ENCODE measurements at regions not wholly inside any gene's neighbourhood (a gene's known extent, or its start where the extent isn't known, plus 50 kb on each side); places are given as distances from the start of the nearest gene placed in this dataset.

DNA sequence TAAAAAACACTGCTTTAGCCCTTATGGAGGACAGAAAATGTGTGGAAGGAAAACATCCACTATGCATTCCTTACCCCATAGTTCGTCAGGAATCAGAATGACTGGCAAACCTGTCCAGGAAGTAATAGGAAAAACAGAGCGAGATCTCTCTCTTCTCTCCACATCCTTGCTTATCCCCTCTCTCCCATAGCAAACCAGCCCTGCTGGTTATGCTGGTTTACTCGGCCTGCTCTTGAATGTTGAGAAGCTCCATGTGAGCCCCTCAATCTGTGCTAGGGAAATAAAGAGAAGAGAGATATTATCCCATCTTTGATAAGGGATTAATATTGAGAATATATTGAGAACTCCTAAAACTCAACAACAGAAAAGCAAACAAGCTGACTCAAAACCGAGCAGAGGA lies 402.8 kb upstream of the RBFOX1 start:
- no peak for DNase-seq (ENCODE audit: low read depth)

DNA sequence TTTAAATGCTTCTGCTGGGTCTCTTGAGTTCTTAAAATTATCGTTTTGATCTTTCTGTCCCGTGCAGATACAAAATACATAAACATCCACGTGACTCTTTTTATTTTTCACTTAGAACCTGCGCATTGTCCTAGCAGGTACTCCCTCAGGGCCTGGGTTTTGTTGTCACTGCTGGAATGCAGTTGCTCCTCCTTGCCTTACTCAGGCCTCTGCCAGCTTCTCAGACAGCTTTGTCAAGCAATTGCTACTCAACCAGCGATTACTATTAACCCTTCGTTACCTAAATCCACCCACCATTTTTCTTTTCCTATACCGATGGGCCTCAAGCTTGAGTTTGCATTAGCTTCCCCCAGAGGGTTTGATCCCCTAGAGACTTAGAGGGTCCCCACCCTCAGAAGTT lies 405.9 kb upstream of the RBFOX1 start:
- DNase-seq (ENCODE audit: low read depth) = no peak

DNA sequence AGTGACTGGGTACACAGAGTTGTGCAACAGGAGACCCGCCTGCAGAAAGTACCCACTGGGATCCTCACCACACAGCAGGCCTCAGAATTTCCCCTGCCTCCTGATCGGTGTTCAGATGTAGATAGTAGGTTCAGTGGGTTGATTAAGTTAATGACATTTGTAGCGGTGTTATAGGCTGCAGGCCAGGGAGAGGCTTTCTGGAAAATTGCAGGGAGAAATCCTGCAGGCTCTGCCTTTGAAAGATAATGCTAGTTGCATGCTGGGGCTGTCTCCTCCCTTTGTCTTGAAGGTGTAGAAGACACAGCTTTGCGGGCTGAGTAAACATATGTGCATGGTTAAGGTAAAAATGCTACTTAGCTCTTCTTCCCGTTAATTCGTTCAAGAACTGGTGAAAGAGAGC lies 406.3 kb upstream of the RBFOX1 start:
- DNase-seq (ENCODE audit: low read depth) = no peak

DNA sequence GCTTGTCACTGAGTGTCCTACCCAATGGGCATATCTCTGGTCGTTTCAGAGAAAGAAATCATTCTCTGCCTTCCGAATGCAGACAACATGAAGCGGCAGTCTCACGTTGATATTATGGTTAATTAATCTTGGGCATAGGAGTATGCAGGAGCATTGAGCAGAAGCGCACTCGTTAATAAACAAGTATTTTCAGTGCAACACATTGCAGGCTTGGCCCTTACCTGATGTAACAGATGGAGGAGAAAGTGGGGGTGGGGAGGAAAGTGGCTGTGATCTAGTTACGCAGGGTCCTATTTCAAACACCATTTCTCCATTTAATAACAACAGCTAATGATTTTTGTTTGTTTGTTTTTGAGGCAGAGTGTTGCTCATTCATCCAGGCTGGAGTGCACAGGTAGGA lies 414.0 kb upstream of the RBFOX1 start:
- no peak for DNase-seq (ENCODE audit: low read depth)

DNA sequence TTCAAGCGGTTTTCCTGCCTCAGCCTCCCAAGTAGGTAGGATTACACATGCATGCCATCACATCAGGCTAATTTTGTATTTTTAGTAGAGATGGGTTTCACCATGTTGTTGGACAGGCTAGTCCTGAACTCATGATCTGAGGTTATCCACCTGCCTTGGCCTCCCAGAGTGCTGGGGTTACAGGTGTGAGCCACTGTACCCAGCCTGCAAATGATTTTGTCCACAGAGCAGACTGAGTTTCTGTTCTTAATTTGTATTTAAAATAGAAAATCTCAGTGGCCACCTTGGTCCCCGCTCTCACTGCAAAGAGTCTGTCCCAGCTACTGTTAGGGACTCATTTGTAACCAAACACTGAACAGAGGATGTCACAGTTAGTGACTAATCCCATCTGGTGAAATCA lies 415.7 kb upstream of the RBFOX1 start:
- no peak for DNase-seq (ENCODE audit: low read depth)

DNA sequence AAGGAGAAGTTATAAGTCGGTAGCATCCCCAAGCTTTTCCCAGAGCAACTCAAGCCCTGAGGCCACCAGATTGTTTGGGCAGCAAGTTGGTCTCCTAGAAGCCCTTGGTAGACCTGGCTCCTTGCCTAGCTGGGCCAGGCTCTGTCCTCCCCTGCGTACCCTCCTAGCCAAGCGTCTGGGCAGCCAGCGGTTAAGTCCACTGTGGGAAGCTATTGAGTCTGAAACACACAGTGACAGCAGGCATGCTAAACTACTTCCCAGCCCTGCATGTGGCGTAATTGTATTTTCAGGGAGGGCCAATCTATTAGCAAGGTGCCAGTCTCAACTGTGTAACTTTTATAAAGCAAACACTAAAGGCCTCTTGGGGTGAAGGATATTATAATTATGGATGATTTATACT lies 419.1 kb upstream of the RBFOX1 start:
- DNase-seq (ENCODE audit: low read depth) = no peak

DNA sequence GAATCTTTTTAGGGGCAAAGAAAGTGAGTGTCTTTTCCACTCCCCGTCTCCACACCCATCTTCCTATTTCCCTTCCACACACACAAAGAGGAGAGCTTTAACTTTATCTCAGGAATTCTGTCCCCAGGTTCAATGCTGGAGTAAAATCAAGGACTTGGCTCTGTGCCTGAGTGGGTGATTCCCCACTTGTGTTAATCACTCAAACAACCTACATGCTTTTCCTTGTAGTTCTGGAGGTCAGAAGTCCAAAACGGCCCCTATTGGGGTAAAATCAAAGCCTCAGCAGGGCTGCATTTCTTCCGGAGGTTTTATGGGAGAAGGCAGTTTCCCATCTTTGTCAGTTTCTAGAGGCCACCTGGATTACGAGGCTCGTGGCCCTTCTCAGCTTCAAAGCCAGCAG lies 422.3 kb upstream of the RBFOX1 start:
- no peak for DNase-seq (ENCODE audit: low read depth)

DNA sequence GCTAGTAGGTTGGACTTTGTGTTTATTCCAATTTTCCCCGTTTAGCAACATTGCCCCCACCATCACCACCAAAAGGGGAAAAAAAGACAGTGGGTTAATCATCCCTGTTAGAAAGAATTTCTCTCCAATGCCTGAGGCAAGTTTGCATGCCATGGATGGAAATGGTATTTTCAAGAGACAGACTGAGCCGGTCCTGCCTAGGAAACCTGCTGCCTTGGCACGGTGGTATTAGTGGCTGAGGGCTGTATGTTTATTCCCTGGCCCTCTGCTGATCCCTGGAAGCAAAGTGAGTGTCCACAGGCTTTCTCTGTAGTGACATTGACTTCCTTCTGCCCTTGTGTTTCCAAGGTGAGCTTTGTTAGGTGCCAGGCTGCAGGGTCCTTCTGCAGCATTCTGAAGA lies 427.0 kb upstream of the RBFOX1 start:
- no peak for DNase-seq (ENCODE audit: low read depth)

DNA sequence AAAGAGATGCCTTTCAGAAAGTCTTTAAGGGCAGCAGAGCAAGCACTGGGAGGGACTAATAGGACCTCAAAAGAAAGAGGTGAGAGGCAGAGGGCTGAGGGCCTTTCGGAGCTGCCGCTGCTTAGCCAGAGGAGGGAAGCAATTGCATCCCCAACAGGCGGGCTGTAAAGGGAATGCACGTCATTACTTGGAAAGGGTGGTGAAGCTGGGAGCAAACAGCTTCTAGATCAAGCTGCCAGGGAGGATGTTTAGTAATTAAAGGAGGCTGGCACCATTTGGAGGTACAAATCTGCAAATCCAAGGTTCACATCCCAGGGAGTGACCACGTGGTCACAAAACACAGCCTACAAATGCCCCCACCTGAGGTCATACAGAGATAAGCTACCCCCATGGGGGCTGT lies 429.0 kb upstream of the RBFOX1 start:
- no peak for DNase-seq (ENCODE audit: low read depth)

DNA sequence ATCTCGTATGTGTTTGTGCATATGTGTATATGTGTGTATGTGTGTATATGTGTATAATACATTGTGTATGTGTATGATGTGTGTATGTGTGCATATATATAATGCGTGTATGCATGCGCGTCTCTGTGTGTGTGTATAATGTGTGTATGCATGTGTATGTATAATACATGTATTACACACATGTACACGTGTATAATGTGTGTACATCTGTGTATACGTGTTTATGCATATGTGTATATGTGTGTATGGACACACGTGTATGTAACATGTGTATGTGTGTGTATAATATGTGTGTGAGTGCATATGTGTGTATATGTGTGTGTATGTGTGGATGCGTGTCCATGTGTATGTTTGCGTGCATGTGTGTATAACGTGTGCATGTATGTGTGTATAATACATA lies 433.7 kb upstream of the RBFOX1 start:
- DNase-seq (ENCODE audit: low read depth) = no peak

DNA sequence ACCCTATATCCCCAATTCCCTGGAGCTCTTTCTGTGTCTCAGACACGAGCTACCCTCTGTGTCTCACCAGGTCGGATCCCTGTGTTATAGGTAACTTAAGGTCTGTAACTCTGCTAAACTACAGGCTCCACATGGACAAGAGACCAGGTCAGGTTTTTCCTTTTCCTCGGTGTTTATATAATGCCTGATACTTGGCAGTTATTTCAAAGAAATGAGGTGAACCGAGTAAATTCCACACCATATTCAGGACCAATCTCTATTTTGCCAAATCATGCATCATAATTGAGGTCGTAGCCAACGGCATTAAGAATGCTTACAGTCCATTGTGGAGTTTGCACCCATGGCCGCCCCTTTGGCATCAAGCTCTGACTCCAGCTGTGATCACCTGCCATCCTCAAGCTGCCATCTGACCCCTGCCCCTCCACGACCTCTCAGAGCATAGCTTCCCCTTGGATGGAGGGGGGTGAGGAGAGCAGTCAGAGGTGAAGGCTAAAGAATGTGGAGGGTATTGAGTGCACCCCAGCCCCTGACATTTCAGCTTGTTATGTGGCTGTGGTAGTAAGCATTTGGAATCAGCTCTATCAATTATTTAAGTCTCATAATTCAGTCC lies 434.7 kb upstream of the RBFOX1 start:
- DNase-seq (ENCODE audit: low read depth) = no peak

DNA sequence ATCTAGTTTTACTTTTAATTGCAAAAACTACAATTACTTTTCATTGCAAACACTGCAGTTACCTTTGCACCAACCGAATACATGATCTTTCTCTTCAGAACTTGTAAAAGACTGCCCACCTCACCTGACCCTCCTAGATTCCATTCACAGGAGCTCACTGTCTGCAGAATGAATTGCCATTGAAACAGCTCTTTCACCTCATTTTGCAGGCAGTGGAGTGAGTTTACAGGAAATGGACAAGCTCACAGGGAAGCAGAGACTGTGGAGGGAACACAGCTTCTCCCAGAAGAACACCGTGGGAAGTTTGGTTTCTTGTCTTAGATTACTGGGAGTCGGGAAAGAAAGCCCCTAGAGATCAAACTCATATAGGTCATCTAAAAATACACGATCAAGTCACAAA lies 439.7 kb upstream of the RBFOX1 start:
- no peak for DNase-seq (ENCODE audit: low read depth)

DNA sequence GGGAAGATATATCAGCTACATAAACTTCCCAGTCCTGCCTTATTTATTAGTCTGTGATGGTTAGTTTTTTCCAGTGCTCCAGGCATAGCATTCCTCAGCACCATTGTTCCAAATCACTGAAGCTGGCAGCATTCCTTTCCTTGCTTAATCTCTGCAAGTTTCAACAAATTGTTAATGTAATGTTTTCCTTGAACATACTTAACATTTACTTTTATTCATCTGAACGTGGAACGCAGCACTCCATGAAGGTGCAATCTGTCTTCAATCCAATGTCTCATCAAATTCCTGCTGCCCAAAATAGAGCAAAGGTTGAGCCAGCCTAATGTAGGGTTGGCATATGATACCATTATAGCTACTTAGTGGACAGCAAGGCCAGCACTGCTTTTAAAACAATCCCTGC lies 441.1 kb upstream of the RBFOX1 start:
- DNase-seq (ENCODE audit: low read depth) = no peak

DNA sequence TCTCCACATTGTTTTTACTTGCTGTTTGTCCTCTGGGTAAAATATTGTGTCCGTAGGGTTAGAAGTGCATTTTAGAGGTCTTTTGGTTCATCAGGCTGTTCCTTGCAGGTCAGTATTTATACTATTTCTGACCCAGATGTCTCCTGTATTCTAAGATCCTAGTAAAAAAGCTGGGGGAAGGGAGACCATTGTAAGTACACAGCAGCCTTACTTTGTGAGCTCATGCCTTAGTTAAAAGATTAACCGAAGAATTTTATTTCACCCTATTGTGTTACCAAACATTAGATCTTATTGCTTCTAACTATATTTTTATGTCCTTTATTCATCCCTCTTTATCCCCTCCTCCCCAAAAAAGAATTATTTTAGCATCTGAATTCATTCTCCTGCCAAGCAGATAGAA lies 444.1 kb upstream of the RBFOX1 start:
- DNase-seq (ENCODE audit: low read depth) = no peak

DNA sequence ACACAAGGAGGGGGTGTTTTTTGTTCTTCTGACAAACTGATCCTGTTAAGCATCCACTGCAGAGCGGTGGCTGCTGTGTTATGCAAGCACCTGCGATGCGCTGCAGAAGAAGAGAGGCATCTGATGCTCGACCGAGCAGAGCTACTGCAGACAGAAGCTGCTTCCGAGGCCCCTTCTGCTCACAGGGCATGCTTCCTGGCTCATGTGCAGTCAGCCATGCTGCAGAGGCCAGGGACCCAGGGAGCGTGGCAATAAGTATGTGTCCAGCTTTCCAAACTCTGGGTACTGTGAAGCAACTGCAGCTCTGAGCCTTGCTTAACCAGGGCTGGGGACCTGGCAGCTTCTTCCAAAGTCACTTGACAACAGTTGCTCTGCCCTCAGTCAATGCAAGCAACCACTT lies 448.6 kb upstream of the RBFOX1 start:
- no peak for DNase-seq (ENCODE audit: low read depth)

DNA sequence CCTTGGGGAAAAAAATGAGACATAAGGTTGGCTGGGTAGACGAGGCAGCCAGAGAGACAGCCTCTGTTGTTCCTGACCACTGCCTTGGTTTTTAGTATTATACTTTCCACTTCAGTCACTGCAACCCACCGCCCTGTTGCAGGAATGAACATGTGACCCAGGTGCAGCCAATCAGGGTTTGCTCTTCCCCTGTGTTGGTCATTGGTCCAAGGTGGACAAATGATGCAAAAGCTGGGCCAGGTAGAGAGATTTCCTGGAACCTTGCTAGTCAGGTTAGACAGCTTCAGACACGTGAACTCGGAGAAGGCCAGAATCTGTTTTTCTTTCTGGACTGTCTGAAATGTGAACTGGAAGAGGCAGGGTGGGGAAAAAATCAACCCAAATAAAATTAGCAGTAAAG lies 452.4 kb upstream of the RBFOX1 start:
- no peak for DNase-seq (ENCODE audit: low read depth)

DNA sequence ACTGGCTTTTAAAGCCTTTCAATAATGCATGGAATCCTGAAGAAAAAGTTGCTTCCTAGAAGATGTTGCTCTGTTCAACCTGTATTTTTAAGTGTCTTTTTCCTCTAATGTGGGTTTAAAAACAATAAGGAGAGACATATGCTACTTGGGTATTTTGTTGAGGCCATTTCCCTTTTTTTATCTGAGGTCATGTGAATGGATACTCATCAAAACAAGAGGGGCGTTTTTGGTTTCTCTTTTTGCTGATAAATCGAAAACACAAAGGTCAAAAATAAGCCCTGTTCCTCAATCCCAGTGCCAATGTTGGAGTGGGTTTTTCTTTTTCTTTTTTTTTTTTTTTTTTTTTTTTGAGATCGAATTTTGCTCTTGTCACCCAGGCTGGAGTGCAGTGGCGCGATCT lies 468.0 kb upstream of the RBFOX1 start:
- no peak for DNase-seq (ENCODE audit: low read depth)

DNA sequence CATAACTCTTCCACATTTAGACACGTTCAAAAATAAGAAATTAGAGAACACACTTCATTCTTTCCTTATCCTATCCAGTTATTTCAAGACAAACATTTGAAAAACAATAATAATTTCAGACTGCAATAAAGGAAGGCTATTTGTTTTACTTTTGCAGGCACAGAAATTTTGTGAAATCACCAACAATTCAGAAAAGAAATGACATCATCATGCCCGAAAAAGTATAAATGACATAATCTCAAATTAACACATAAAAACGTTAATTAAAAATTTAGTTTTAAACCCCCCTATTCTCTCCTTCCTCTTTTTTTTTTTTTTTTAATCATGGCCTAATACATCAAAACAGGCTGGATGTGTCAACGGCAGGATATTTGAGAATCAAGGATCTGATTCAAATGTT lies 468.4 kb upstream of the RBFOX1 start:
- DNase-seq (ENCODE audit: low read depth) = no peak

DNA sequence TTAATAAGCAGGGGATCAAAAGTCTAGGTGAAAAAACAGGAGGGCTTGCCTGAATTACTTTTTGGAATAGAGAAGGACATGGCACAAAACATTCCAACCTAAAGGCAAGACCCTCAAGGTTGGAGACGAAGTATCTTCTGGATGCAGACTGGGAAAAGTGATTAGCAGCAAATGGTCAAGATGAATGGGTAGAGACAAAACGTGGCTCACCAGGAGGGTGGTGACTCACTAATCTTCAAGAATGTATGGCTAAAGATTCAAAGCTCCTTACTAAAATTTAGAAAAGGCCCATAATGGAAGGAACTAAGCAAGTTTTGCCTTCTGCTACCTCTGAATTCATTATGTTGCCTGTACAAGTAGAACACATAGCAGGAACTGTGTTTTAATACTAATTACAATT lies 469.5 kb upstream of the RBFOX1 start:
- no peak for DNase-seq (ENCODE audit: low read depth)

DNA sequence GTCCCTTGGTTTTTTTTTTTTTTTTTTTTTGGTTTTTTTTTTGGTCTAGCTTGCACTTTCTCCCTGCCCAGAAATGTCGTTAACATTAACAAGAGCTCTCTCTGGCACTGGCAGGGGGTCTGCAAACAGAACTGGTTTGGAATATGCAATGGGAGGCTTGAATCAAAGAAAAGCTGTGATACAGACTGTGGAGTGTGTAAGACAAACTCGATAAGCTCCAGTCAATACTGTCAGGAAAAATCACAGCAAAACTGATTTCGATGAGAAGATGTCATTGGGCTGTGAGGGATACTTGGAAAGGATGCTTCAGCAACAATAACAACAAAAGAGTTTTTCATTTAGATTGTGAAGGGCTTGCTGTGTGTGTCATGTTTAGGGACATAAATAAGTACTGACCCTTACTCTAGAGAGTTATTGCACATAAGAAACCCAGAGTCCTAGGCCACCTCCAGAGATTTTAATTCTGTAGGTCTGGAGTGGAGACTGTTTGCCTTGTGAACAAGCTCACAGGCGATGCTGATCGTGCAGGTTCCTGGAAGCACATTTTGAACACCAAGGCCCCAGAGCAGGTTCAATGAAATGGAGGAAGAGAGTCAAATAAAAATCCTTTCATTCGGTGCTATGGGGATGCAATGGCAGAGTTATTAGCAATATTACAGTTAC lies 470.7 kb upstream of the RBFOX1 start:
- DNase-seq (ENCODE audit: low read depth) = no peak

DNA sequence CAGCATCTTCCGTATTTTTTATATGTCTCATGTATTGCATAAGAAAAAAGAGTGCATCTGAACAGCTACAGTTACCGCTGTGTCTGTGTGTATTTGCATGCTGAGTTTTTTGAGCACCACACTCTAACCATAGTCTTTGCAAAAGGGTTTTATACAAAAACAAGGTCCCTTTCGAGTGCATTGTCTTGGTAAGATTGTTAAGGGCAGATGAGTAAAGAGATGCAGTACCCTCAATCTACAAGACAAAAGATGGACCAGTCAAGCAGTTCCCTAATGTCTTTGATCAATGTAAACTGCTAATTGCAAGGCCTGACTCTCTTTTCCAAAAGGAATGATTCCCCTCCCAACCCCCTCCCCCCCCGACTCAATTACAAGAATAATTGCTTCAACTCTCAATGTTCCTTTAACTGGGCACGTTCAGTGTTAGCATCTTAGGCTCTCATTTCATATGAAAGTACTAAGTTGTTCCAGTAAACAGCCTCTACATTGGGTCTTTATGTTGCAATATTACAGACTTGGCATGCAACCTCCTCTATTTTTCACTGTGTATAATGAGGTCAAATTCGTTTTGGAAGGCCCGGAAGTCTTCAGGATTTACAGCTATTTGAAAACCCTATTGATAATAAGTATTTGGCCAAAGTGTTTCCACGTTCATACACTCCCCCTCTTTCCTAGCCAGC lies 471.4 kb upstream of the RBFOX1 start:
- no peak for DNase-seq (ENCODE audit: low read depth)

DNA sequence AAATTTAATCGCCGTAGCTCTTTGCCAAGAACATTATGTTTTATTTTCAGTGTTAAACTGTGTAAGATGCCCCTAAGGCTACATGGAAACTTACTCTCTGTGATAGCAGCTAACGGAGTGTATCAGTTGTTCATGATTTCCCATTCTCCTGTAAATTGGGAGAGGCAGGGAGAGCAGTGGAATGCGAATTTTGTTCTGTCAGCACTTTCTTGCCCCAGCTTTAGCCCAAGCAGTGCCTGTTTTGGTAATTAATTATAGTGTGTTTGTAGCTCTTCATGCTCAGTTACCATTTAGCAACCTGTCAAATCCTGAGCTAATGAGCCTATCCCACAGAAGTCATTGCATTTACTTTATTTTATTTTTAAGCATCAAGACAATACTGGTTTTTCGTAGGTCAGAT lies 475.1 kb upstream of the RBFOX1 start:
- DNase-seq (ENCODE audit: low read depth) = no peak

DNA sequence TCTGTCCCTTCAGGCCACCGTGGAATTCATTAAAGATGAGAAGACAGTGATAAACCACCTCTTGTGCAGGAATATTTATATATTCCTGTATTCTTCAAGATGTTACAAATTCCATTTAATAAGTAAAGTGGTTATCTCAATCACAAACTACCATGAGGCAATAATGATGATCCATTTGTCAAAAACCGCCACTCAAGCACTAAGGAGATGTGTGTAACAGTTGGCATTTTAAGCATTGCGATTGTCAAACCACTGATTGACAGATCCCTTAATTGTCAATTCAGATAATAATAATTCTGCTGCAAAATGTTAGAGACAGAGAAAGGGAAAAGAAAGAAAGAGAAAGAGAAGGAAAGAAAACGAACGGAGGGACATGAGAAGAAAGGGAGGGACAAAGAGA lies 476.1 kb upstream of the RBFOX1 start:
- DNase-seq (ENCODE audit: low read depth) = no peak

DNA sequence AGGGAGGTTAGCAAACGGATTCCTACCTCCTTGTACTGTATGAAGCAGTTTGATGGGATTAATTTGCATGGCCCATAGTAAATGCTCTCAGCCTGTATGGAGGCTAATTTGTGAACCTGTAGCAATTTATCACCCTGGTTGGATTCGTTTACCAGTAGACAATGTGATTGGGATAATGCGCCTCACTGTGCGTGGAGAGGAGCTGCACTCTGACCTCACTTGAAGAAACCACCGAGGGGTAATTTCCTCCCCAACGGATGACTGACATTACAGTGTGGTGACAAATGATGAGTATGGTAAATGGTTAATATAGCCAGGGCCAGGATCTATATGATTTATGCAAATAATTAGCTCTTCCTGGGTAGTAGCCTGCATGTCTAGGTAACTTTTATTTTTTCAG lies 479.1 kb upstream of the RBFOX1 start:
- no peak for DNase-seq (ENCODE audit: low read depth)

All from activated gamma-delta T cell treated with anti-CD3 and anti-CD28 coated beads, Interleukin-2, amount 50 U/mL, for 16 hours (primary cell).